ENCODE measurements at regions not wholly inside any gene's neighbourhood (a gene's known extent, or its start where the extent isn't known, plus 50 kb on each side); places are given as distances from the start of the nearest gene placed in this dataset.

DNA sequence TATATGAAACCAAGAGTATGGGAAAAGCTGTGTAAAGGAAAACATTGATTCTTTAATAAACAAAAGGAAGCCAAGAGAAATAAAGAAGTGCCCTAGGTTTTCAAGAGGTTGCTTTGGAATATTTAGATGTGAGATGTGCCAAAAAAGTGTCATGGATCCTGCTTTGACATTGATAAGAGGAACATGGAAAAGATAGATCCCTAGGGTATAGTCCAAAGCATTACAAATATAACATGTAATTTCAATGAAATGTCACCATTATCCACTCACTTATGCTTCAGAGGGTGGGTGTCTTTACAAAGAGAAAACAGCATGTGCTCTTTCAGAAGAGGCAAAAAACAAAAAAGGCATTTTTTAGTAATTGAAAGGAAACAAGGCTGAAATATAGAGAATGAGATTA, 1196.7 kb downstream of the EFNA5 start:
- TF ChIP-seq, protein P1, sequence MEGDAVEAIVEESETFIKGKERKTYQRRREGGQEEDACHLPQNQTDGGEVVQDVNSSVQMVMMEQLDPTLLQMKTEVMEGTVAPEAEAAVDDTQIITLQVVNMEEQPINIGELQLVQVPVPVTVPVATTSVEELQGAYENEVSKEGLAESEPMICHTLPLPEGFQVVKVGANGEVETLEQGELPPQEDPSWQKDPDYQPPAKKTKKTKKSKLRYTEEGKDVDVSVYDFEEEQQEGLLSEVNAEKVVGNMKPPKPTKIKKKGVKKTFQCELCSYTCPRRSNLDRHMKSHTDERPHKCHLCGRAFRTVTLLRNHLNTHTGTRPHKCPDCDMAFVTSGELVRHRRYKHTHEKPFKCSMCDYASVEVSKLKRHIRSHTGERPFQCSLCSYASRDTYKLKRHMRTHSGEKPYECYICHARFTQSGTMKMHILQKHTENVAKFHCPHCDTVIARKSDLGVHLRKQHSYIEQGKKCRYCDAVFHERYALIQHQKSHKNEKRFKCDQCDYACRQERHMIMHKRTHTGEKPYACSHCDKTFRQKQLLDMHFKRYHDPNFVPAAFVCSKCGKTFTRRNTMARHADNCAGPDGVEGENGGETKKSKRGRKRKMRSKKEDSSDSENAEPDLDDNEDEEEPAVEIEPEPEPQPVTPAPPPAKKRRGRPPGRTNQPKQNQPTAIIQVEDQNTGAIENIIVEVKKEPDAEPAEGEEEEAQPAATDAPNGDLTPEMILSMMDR (IDR thresholded peaks at IDR 0.05) = no peak
- TF ChIP-seq POLR2A (IDR thresholded peaks at IDR 0.05) = no peak
- Histone ChIP-seq H3K4me3 (no peak overlapping the region), H3K27ac (no peak overlapping the region), H3K36me3 (no peaks in the 10 kb centered on the region), H3K9me3 (no peaks in the 10 kb centered on the region), H3K27me3 (no peaks in the 10 kb centered on the region), H3K4me1 (no peaks in the 10 kb centered on the region)
- DNase-seq (no peak), ATAC-seq (no peak)
- intact Hi-C loops (cut with DNase I) = no loop called here

DNA sequence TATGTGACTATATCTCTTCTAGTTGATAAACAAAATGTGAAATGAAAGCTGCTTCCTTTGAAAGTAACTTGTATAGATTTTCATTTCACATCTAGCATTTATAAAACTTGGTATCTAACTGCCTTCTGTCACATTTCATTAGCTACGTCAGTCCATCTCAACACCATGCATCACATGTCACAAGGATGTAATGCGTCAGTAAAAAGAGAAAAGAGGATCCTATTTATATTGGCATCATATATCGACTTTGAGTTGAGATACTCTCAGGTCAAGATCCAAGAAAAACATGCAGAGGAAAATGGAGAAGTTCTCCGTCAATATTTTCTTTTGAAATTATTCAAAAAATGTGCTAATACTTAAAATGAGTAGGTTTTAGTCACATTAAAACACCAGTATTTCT, 1211.2 kb downstream of the EFNA5 start:
- no peaks in the 10 kb centered on the region for H3K27me3 ChIP-seq
- no peaks in the 10 kb centered on the region for H3K36me3 ChIP-seq
- H3K4me1 ChIP-seq = no peaks in the 10 kb centered on the region
- H3K27ac ChIP-seq = no peak overlapping the region
- DNase-seq = no peak
- intact Hi-C loops (cut with DNase I) = no loop called here
- no peak for ATAC-seq
- 57% methylated on average over 4 of the region's 4 CpGs for WGBS (ENCODE audit: insufficient coverage, low coverage, low lambda C conversion rate, missing lambda C conversion rate)
- no peaks in the 10 kb centered on the region for H3K9me3 ChIP-seq
- TF ChIP-seq POLR2A (IDR thresholded peaks at IDR 0.05) = no peak
- TF ChIP-seq, protein P1 (IDR thresholded peaks at IDR 0.05) = no peak
- no peak overlapping the region for H3K4me3 ChIP-seq

DNA sequence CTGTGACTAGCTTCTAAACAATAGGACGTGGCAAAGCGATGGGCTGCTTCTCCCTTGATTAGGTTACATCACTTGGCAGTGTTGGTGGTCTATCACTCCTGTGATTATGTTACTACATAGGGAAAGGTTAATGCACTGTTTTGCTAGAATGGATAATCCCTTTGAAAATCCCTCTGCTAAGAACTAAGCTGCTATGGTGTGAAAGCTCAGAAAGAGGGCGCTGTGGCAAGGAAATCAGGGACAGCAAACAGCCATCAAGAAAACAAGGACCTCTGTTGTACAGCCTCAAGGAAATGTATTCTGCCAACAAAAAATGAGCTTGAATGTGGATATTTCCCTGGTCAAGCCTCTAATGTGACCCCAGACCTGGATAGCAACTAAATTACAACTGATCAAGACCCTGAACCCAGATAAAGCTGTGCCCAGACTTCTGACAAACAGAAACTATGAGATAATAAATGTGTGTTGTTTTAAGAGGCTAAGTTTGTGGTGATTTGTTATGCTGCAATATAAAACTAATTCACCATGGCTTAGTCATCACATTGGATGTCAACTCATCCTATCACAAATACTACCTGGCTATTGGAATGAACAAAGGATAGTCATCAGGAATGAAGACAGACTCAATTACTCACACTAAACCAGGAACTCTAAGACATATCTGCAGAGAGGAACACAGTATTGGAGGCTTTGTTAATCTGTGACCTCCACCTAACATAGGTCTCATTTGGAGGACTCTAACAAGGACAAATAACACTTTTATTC, 1215.9 kb downstream of the EFNA5 start:
- intact Hi-C loops (cut with DNase I) = no loop called here
- DNase-seq = no peak
- TF ChIP-seq, protein P1 (IDR thresholded peaks at IDR 0.05) = peak in 1 of 4 donors; percentile 9
- TF ChIP-seq POLR2A (IDR thresholded peaks at IDR 0.05) = no peak
- H3K27me3 ChIP-seq = no peaks in the 10 kb centered on the region
- WGBS (ENCODE audit: insufficient coverage, low coverage, low lambda C conversion rate, missing lambda C conversion rate) = 15% methylated on average over 3 of the region's 3 CpGs
- no peak overlapping the region for H3K27ac ChIP-seq
- H3K4me3 ChIP-seq = no peak overlapping the region
- no peaks in the 10 kb centered on the region for H3K9me3 ChIP-seq
- ATAC-seq = no peak
- H3K4me1 ChIP-seq = no peaks in the 10 kb centered on the region
- H3K36me3 ChIP-seq = no peaks in the 10 kb centered on the region

DNA sequence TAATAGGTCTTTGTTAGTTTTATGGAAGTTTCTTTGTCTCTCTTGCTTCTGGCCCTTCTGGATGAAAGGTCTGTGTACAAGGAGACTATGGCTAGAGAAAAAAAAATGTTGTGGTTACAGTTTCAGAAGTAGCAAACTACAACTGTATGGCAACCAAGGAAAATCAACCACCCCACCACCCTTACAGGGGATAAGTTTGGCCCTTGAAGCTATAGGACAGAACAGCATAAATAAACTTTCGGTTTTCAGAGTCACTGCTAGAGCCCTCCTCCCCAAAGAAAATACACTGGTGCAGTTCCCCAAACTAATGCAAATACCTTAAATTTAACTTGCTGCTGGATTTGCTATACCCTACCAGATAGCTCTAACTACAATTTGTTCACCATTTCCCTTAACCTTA, 1216.7 kb downstream of the EFNA5 start:
- Histone ChIP-seq H3K27ac (no peak overlapping the region), H3K27me3 (no peaks in the 10 kb centered on the region), H3K9me3 (no peaks in the 10 kb centered on the region), H3K4me1 (no peaks in the 10 kb centered on the region), H3K36me3 (no peaks in the 10 kb centered on the region), H3K4me3 (no peak overlapping the region)
- DNase-seq (no peak), ATAC-seq (no peak)
- intact Hi-C loops (cut with DNase I) = no loop called here
- TF ChIP-seq POLR2A (IDR thresholded peaks at IDR 0.05) = no peak
- TF ChIP-seq, protein P1 (IDR thresholded peaks at IDR 0.05) = no peak
- WGBS (ENCODE audit: insufficient coverage, low coverage, low lambda C conversion rate, missing lambda C conversion rate) = 67% methylated on average over 1 of the region's 1 CpG

DNA sequence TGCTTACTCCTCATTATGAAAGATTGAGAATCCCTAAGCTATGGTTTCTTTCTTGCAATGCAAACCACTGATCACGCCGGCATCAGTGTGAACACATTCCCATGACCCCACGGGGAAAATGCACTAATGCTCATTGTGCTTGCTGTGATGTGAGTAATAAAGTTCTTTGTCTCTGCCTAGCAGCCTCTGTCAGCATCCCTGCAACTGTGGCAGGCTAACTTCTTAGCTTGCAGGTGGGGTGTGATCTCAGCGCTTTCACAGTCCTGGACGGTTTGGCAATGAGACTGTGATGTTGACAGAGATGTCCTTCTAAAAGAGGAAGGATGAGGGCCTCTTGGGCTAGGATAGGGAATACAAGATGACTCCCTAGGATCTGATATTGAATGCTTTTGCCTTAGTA, 1218.7 kb downstream of the EFNA5 start:
- no peak for DNase-seq
- Histone ChIP-seq H3K27me3 (no peaks in the 10 kb centered on the region), H3K27ac (no peak overlapping the region), H3K4me3 (no peak overlapping the region), H3K9me3 (no peaks in the 10 kb centered on the region), H3K4me1 (no peaks in the 10 kb centered on the region), H3K36me3 (no peaks in the 10 kb centered on the region)
- 78% methylated on average over 5 of the region's 5 CpGs for WGBS (ENCODE audit: insufficient coverage, low coverage, low lambda C conversion rate, missing lambda C conversion rate)
- intact Hi-C loops (cut with DNase I) = no loop called here
- no peak for ATAC-seq
- TF ChIP-seq POLR2A (IDR thresholded peaks at IDR 0.05) = no peak
- TF ChIP-seq, protein P1 (IDR thresholded peaks at IDR 0.05) = no peak

Data from right lobe of liver (tissue), 6 donors.